DMS 273 (cell line): ENCODE measurements at regions not wholly inside any gene's neighbourhood (a gene's known extent, or its start where the extent isn't known, plus 50 kb on each side); places are given as distances from the start of the nearest gene placed in this dataset.

ENCODE experiments used
- DNase-seq: peaks from one replicate; lab custom pipeline; 2025; ENCODE audit not compliant: unreplicated experiment; lab: John Stamatoyannopoulos, UW

DNA sequence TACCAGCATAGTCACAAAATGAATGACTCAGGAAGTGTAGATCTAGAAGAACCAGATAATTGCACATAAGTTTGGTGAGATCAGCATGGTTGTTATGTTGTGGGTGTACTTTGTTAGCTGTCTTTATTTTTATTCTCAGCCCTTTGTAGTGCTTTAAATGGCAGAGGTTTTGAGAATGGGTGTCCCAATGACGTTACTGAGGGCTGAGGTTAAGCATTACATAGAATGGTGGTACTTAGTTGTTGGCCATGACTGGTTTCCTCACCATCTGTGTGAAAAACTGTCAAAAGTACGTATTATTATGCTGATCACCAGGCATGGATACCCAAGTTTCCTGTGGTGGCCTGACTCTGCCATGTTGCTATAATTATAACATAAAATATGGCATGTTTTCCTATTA is 165.8 kb downstream of the UBE2E3 start:
- no peak for DNase-seq

DNA sequence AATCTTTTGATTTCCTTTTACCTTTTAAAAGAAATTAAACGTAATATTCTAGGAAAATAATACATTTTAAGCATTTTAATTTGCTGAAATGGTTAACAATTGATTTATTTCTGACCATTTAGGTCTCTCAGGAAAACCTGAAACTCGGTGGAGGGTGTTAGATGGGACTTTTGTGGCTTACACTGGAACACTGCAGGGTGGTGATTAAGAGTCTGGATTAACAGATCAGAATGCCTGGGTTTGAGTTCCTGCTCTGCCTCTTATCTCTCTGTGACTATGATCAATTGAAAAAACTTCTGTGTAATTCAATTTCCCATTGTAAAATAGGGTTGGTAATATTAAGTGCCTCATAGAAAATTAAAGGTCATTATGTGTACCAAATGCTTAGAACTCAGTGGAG is 168.7 kb downstream of the UBE2E3 start:
- no peak for DNase-seq

DNA sequence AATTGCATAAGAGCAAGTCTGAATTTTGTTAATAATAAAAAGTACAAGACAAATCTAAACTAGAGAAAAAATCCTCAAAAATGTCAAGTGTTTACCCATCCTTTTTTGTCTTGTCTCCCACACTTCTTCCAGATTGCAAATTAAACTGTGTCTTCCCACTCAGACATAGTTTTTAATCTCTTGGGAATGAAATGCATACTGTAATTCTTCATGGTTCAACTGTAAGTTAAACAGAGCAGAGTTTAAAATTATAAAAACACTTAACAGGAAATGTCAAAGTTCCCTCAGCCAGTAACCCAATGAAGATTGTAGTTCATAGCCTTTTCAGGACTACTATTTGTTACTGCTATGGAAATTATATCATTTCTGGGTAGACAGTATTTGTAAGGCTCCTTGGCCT is 171.8 kb downstream of the UBE2E3 start:
- no peak for DNase-seq

DNA sequence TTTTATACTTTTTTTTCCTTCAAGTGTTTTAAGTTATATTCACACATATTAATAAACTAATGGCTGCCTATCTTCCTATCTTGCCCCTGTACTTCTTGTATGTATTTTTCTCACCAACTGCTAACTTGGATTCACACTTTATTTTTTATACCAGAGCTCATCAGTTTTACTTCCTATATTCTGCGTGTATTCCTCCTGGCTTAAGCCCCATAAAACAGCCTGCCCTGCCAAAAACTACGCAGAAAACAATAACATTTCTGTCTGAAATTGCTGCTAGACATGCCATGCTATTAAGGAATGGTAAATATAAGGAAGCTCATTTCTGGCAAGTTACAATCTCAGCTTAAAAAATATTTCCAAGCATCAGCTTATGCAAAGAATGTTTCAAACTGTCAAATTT is 172.3 kb downstream of the UBE2E3 start:
- DNase-seq, result no peak

DNA sequence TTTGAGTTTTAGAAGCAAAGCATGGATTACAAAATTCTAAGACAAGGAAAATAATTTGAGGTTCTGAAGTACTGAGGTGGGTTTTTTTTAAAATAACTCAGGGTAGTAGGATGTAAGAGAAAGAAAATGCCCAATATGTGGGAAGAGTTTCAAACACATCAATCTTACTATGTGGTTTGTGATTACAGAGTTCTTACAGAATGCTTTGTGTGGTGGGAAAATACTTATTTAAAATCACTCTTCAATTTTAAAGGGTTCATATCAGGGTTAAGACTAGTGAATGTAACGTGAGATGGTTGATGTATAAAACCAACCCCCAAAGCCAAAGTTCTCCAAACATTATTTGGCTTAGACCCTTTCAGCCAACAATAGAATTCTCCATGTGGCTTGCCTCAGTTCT is 173.5 kb downstream of the UBE2E3 start:
- no peak for DNase-seq

DNA sequence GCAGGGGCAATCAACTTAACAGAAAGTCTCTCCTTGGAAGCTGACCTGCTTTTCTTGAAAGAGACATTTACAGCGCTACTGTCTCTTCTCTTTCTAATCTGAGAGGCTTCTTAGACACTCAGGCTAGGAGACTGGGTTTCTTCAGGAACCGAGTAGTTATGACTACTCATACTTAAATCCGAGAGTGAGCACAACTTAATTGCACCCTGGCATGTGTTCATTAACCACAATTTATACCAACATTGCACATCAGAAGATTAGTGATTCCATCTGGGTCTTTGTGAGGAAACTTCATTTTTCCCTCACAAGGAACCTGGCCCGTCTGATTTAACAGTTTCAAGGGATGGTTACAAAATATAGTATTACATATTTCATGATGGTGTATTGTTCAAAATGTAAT is 176.9 kb downstream of the UBE2E3 start:
- DNase-seq, result no peak

DNA sequence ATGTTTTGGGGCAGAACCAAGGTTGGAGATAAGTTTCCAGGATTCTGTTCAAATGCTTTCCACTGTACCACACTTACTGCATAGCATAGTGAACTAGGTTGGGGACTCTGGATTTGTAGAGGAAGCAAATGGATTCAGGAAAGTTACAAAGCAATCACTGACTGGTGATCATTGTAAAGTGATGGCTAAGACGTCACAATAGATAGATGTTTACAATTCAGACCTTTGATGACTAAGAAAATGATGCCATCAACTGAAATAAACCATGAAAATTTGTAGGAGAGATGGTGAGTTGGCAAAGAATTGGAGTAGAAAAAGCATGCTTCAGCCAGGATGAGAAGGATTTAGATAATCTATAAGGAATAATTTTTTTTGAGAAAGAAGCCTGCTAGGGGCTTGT is 178.0 kb downstream of the UBE2E3 start:
- DNase-seq, result no peak

DNA sequence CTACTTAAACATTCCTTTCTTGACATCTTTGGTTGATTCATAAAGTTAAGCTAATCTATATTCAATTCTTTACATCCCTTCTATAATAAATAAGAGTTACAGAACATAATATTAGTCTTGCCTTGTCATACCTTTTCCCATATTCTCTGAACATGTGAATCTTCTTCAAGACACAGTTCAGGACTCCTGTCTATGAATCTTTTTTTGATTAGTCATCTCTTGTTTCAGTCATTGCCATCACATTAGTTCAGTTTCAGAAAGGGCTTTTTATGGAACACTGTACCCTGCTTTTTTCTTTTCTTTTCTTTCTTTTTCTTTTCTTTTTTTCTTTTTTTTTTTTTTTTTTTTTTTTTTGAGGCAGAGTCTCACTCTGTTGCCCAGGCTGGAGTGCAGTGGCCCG is 181.2 kb downstream of the UBE2E3 start:
- DNase-seq, result no peak

DNA sequence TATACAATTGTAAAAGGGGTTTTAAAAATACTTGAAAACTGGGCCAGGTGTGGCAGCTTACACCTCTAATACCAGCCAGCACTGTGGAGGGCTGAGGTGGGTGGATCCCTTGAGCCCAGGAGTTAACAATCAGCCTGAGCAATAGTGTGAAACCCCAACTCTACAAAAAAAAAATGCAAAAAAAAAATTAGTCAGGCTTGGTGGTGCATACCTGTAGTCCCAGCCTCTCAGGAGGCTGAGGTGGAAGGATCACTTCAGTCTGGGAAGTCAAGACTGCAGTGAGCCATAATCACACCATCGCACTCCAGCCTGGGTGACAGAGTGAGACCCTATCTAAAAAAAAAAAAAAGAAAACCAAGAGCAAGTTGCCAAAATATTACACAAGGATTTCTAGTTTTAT is 182.7 kb downstream of the UBE2E3 start:
- no peak for DNase-seq

DNA sequence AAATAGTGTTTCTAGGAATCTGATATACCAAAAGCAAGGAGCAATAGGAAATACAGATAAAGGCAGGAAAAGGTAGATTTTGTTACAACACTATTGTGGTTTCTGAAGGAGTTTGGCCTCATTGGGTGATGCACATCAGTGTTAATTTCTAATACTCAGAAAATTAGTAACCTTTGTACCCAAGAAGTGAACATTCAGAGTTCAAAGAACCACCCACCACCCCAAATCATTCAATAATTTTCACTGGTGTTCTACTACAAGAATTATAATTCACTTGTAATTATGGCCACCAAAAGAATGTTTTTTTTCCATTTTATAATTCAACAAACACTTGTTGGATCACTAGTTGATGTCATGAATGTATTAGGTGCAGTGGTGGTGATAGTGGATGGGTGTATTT is 183.3 kb downstream of the UBE2E3 start:
- DNase-seq, result no peak

DNA sequence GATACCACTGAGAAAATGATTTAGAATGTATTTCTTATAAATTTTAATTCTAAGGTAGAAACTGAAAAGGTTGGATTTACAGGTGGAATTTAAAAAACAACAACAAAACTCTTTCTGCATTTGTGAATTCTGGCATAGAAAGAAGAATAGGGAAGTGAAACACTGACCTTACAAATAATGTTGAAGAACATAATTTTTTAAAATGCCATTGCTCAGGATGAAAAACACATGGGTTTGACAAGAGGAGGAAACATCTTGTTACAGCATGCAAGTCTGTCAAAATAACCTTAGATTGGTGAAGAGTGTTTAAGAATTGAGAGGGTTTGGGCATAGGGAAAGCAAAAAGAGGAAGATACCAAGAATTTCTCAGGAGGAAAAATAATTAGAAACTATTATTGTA is 184.3 kb downstream of the UBE2E3 start:
- no peak for DNase-seq

DNA sequence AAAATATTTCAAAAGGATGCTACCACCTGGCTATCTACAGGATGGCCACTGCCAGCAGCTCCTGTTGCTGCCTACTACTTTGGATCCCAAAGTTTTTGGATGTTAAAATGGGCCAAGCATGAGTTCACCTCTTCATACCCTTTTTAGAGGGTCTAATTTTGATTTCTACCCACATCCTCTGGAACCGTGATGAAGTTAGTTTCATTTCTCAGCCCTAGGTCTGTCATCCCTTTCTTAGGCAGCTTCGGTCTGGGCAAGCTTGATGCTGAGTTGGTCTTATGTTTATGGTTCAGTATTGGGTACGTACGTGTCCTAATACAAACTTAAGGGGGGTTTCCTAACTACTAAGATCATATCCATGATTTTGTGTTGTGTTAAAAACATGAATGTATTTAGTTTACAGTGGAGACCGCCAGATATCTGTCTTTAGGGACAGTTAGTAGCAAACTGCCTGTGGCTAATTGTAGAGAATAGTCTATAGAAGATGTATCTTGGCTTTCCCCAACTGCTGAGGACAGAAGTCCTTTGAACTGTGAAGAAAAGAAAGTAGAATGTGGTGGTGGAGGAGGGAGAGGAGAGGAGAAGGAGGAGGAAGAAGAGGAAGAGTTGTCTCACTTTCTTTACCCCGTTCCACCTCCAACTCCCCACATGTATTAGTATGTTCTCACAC is 184.9 kb downstream of the UBE2E3 start:
- DNase-seq, result no peak

DNA sequence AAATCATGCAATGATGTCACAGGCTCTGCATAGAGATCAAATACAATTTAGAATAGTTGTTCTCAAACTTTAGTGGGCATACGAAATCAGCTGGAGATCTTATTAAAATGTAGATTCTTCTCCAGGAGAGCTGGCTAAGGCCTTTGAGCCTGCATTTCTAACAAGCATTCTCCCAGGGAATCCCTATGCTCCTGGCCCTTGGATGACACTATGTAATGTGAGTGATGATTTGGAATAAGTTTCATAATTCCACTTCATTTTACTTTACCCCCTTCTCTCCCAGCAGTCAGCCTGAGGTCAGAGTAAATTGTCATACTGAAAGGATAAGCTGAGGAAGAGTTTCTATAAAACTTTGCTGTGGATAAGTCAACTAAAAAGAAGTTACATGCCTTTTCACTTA is 189.1 kb downstream of the UBE2E3 start:
- no peak for DNase-seq

DNA sequence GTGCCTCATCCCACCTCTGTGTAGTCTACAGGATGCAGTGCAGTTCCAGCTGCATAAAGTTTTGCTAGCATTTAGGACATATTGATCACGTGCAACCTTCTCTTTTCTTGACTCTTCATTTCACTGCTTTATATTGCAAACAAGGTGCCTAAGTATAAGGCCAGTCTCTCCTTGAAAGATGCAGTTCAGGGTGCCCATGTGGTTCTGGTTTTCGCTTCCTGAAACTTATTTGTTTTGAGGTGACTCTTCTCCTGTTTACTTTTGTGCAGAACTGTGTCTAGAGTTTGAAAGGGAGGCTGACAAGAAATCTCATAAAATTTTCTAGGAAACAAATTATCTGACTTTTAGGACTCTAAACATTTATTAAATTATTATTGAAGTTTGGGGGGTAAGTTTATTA is 189.9 kb downstream of the UBE2E3 start:
- no peak for DNase-seq

DNA sequence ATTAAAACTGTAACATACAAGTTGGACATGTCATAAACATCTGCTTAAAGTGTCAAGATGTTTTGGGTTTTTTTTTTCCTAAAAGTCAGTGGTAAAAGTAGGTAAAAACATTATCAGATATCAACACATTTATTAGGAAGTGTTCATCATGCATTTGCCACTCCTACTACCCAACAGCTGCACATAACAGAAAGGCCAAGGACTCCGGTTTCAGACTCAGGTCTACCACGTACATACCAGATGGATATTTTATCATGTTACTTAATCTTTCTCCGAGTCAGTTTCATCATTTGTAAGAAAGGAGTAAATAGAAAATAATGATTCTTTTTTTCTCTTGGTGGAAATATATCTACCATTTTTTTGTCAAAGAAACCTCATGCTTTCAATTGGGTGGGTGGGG is 192.3 kb downstream of the UBE2E3 start:
- DNase-seq, result peak; percentile 77

DNA sequence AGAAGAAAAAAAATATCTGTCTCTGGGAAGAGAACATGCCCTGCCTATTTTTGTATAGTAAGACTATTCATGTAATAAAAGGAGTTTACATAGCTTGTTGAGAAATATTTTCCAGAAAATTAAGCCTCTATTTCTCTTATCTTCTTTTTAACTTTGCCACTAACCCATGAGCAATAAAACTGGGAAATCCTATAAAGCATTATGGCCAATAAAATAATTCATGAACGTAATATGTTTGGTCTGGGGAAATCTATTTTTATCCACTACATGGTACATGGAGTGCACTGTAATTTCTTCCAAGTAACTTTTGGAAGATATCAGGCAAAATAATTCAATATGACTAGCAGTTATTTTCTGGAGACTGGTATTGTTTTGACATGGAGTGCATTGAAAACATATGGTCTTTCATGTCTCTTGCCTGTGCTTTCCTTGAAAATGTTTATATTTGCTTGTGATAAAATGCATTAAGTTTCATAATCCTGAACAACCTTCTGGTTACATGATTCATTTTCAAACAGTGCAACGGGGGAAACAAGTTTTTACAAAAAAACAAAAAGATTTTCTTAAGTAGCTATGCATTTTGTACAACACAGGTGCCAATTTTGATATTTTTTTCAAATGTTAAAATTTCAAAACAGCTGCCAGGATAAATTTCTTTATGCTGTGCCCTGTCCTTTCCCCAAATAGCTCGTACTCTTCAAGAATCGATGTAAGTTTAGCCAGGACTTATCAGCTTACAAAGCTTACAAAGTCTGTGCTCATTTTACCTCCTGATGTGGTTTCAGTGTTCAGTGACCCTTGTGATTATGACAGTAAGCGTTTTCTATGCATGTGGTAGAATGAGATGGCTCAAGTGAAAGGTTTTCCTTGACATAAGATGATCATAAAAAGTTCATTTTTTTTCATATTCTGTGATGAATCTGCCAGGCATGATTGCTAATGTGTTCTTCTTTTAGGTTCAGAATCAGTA is 194.5 kb downstream of the UBE2E3 start:
- peak; percentile 49 for DNase-seq

DNA sequence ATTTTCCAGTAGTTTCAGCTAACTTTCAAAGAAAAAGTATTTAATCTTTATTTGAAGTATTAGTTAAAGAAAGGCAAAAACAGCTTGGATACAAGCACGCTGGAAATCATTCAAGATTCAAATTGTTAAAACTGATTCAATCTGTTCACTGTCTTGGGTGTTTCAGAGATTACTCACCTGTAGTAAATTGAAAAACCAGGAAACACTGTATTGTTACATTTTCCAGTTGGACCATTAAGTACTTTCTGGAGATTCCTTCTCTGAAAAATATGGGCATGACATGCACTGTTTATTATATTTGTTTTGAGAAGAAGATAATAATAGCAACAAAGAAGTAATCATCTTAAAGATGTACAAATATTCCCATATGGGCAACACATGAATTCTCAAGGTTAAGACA is 196.1 kb downstream of the UBE2E3 start:
- peak; percentile 20 for DNase-seq

DNA sequence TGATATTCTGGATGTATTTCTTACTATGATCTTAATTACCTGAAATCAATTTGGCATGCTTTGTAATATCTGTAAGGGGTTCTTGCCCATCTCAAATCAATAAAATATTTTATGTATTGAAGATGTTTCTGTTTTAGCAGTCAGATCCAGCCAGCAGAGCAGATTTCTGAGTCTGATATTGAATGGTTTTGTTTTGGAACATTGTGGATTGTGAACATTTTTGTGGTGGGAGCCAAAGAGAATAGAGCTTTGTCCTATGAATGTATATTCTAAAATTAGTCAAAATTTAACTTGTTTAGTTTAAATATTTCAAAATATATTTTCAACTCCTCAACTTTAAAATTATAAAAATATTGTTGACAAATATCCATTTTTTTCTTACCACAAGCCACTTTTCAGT is 197.0 kb downstream of the UBE2E3 start:
- DNase-seq, result no peak

DNA sequence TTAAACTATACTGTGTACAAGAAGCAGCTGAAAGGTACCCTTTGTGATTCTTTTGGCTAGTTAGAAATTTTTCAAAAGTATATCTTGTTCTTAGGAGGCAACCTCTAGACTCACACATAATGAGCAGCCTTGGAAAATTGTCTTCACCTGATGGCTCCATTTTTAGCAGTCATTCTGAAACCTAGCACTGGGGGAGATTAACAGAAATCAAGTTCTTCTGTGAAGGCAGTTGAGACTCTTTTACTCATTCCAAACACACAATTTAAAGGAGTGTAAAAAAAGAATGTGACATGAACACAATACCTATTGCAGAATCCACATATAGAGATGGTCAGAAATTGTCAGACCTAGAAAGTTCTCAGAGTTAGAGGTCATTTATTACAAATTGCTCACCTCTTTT is 197.7 kb downstream of the UBE2E3 start:
- DNase-seq, result no peak

DNA sequence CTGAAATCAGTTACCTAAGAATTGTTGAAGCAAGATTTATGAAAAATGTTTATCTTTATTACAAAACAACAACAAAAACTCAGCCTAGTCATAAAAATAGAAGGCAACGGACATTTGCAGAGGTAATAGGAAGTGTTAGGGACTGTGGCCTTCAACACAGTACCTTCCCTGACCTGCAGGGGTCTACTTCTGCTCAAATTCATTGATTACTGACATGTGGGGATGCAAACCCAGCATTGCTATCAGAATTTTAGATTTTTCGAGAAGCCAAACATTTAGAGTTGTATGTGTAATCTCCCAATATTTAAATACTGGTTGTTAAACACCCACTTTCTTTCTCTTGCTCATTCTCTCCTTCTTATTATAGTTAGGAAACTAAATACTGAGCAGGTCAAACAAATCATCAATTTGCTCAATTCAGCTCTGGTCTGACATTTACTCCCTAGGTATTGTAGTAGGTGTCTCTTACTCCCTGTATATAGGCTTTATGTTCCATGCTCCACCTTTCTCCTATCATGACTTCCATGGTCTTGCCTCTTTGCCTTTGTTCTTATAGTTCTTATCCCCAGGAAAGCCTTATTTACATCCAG is 198.5 kb downstream of the UBE2E3 start:
- DNase-seq, result peak; percentile 38

DNA sequence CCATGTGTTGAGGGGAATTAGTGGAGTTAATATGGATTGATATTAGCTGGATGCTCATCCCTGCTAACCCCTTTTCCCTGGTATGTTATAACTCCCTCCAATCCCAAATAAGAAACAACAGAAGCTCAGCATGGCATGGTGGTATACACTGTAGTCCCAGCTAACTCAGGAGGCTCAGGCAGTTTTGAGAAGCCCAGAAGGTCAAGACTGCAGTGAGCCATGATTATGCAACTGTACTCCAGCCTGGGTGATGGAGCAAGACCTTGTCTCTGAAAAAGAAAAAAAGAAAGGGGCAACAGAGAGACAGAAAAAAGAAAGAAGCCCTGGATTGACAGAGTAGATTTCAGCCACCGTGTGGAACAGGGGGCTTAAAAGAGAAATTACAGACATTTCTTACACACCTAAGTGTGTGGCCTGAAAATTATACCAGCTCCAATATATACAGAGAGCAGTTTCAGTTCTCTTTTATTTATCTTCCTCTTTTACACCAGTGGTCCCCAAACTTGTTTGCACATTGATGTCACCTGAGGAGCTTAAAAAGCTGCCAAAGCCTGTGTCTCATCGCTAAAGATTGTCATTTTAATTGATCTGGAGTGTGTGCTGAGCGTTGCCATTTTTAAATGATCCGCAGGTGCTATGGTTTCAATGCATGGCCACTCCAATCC is 203.6 kb downstream of the UBE2E3 start:
- DNase-seq, result no peak

DNA sequence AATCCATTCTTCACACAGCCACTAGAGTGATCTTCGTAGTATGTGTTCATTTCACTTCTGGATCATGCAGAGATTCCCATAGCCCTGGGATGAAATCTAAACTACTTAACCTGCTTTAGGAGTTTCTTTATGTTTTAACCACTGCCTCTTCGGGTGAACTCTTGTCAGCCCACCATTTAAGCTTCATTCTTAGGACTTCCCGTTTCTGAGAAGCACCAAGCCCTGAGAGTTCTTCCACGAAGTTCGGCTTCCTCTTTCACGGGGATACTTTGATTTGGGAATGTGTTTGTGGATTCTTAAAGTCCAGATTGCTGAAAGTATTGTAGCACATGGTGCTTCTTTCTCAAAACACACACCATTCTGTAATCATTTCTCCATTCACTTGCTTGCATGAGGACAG is 205.0 kb downstream of the UBE2E3 start:
- DNase-seq, result peak; percentile 29
